CD4-positive, alpha-beta T cell treated with Interleukin-21 for 1 hour (primary cell): ENCODE measurements at regions not wholly inside any gene's neighbourhood (a gene's known extent, or its start where the extent isn't known, plus 50 kb on each side); places are given as distances from the start of the nearest gene placed in this dataset.

Experiments
- DNase-seq: peaks from one replicate; pipeline ENCODE4 v3.0.0-alpha.2; 2020

- DNase-seq, result no peak
Observed at GRCh38 chr2:234834228-234834923, 117.4 kb upstream of the SH3BP4 start.

GRCh38 chr2:234830853-234831252 is 121.0 kb upstream of the SH3BP4 start:
- no peak for DNase-seq

- DNase-seq, result no peak
Observed at GRCh38 chr2:234829074-234829455, 122.8 kb upstream of the SH3BP4 start.

GRCh38 chr2:234828382-234829073 is 123.3 kb upstream of the SH3BP4 start:
- no peak for DNase-seq

- no peak for DNase-seq
Observed at GRCh38 chr2:234827096-234827860, 124.5 kb upstream of the SH3BP4 start.

GRCh38 chr2:234826681-234827080 is 125.1 kb upstream of the SH3BP4 start:
- DNase-seq, result no peak

- no peak for DNase-seq
Observed at GRCh38 chr2:234825616-234826015, 126.2 kb upstream of the SH3BP4 start.

- no peak for DNase-seq
Observed at GRCh38 chr2:234823877-234824376, 127.9 kb upstream of the SH3BP4 start.

GRCh38 chr2:234823196-234823876 is 128.5 kb upstream of the SH3BP4 start:
- DNase-seq, result no peak

GRCh38 chr2:234821946-234822475 is 129.8 kb upstream of the SH3BP4 start:
- DNase-seq, result no peak

- no peak for DNase-seq
Observed at GRCh38 chr2:234818937-234819336, 132.9 kb upstream of the SH3BP4 start.

- no peak for DNase-seq
Observed at GRCh38 chr2:234816491-234816890, 135.3 kb upstream of the SH3BP4 start.

- DNase-seq, result no peak
Observed at GRCh38 chr2:234816056-234816455, 135.8 kb upstream of the SH3BP4 start.

- no peak for DNase-seq
Observed at GRCh38 chr2:234814374-234814773, 137.4 kb upstream of the SH3BP4 start.

- no peak for DNase-seq
Observed at GRCh38 chr2:234812851-234813250, 139.0 kb upstream of the SH3BP4 start.

GRCh38 chr2:234808907-234809306 is 142.9 kb upstream of the SH3BP4 start:
- no peak for DNase-seq

GRCh38 chr2:234806818-234807217 is 145.0 kb upstream of the SH3BP4 start:
- DNase-seq, result no peak

- no peak for DNase-seq
Observed at GRCh38 chr2:234805836-234806235, 146.0 kb upstream of the SH3BP4 start.

- no peak for DNase-seq
Observed at GRCh38 chr2:234804704-234805103, 147.1 kb upstream of the SH3BP4 start.

- no peak for DNase-seq
Observed at GRCh38 chr2:234802845-234803171, 149.0 kb upstream of the SH3BP4 start.

GRCh38 chr2:234802071-234802844 is 149.6 kb upstream of the SH3BP4 start:
- no peak for DNase-seq

GRCh38 chr2:234797566-234798250 is 154.1 kb upstream of the SH3BP4 start:
- DNase-seq, result no peak
